LNCAP (cell line): ENCODE measurements at regions not wholly inside any gene's neighbourhood (a gene's known extent, or its start where the extent isn't known, plus 50 kb on each side); places are given as distances from the start of the nearest gene placed in this dataset.

Experiments used
- CTCF ChIP-seq: fragments of 450-650 bp; IDR thresholded peaks from 2 replicates; pipeline ENCODE4 v1.5.1; 2017; ENCODE audit warnings: mild to moderate bottlenecking

- TF ChIP-seq CTCF = no peak
Measured at GRCh38 chr9:99479929-99480328, 257.8 kb downstream of the SEC61B start.

- TF ChIP-seq CTCF = no peak
Measured at GRCh38 chr9:99485459-99485858, 263.4 kb downstream of the SEC61B start.

GRCh38 chr9:99486684-99487083 is 264.6 kb downstream of the SEC61B start:
- no peak for TF ChIP-seq CTCF

GRCh38 chr9:99488131-99489059 is 266.3 kb downstream of the SEC61B start:
- no peak for TF ChIP-seq CTCF

- TF ChIP-seq CTCF = no peak
Measured at GRCh38 chr9:99489060-99489413, 267.0 kb downstream of the SEC61B start.

GRCh38 chr9:99490729-99491128 is 268.6 kb downstream of the SEC61B start:
- no peak for TF ChIP-seq CTCF

- no peak for TF ChIP-seq CTCF
Measured at GRCh38 chr9:99491408-99492158, 269.5 kb downstream of the SEC61B start.
